Ecto neural progenitor cell (in vitro differentiated cells): ENCODE measurements at regions not wholly inside any gene's neighbourhood (a gene's known extent, or its start where the extent isn't known, plus 50 kb on each side); places are given as distances from the start of the nearest gene placed in this dataset.

Experiments used
- DNase-seq: peaks from one replicate; pipeline ENCODE4 v3.0.0-alpha.2; 2018; ENCODE audit warnings: low spot score

DNA sequence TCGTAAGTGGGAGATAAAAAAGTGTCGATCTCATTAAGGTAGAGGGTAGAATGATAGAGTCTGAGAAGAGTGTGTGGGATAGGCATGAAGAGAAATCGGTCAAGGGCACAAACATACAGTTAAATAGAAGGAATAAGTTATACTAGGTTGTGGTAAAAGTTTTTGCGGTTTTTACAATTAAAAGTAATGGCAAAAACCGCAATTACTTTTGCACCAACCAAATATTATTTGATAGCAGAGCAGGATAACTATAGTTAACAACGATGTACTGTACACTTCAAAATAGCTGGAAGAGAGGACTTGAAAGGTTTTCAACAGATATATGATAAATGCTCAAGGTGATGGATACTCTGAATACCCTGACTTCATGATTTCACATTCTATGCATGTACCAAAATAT is 135.8 kb upstream of the CDH12 start:
- no peak for DNase-seq

DNA sequence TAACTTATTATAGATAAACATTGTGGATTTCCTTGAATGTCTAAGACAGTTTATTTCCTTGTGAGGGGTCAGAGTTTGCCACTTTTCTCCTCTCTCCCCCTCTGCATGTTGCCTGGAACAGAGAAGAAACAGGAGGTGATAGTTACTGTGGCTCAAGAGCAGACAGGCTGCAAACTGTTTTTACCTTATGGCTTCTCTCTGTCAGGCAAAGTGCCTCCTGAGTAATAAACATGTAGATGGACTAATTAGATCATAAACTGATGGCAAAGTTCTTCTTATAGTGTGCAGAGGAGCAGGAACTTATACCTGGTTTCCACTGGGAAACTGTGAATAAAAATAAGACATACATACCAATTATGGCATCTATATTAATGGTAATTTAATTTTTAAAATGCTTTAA is 133.1 kb upstream of the CDH12 start:
- no peak for DNase-seq

GRCh38 chr5:22985446-22985845 is 132.3 kb upstream of the CDH12 start:
- DNase-seq, result no peak

GRCh38 chr5:22970956-22971618 is 117.9 kb upstream of the CDH12 start:
- no peak for DNase-seq

DNA sequence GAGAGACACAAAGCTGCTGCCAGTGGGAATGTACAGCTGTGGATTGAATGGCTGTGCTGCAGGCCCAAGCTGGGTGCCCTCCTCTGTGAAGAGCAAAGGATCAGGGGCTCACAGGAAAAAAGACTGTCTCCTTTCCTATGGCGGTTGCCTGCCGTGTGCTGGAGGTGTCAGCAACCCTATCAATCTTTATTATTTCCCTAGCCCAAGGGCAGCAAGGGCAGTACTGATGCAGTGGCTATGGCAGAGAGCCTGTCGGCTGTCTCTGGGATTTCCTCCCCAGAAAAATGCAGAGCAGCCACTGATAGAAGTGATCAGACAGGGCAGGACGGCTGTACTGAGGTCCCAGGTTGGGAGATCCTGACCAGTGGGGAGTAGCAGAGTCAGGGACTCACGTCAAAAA is 117.3 kb upstream of the CDH12 start:
- no peak for DNase-seq

DNA sequence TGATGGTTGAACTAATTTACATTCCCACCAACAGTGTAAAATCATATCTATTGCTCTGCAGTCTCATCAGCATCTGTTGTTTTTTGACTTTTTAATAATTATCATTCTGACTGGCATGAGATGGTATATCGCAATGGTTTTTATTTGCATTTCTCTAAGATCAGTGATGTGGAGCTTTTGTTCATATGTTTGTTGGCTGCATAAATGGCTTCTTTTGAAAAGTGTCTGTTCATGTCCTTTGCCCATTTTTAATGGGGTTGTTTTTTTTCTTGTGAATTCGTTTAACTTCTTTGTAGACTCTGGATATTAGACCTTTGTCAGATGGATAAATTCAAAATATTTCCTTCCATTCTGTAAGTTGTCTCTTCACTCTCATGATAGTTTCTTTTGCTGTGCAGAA is 115.2 kb upstream of the CDH12 start:
- DNase-seq, result no peak

DNA sequence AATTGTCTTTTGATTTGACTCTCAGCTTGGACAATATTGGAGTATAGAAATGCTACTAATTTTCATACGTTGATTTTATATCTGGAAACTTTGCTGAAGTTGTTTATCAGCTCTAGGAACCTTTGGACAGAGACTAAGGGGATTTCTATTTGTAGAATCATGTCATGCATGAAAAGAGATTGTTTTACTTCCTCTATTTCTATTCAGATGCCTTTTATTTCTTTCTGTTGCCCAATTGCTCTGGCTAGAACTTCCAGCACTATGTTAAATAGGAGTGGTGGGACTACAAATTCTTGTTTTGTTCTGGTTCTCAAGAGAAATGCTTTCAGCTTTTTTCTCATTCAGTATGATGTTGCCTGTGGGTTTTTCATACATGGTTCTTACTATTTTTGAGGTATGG is 112.8 kb upstream of the CDH12 start:
- DNase-seq, result no peak

DNA sequence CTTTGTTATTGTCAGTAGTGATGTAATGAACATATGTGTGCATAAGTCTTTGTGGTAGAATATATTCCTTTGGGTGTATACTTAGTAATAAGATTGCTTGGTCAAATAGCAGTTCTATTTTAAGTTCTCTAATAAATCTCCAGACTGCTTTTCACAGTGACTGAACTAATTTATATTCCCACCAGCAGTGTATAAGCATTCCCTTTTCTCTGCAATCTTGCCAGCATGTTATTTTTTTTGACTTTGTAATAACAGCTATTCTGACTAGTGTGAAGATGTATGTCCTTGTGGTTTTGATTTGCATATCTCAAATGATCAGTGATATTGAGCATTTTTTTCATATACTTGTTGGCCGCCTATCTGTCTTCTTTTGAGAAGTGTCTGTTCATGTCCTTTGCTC is 111.5 kb upstream of the CDH12 start:
- DNase-seq, result no peak

GRCh38 chr5:22958462-22959262 is 105.5 kb upstream of the CDH12 start:
- DNase-seq, result no peak

- DNase-seq, result no peak
Measured at GRCh38 chr5:22947921-22948320, 94.8 kb upstream of the CDH12 start.

DNA sequence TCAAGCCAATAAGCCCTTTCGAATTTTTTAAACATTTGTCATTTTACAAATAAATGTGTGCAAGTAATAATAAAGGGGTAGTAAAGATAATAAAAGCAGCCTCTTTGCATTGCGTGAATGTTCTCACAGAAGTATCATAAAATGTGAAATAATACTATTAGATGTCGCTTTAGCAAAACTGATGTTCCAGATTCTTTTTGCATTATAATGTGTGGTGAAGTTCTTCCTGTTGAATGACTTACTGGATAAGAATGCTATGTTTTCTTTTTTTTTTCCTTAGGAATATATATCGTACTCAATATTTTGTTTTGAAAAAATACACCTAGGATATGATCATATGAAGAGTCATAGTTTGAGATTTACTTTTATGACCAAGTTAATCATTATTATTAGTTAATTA is 85.2 kb upstream of the CDH12 start:
- no peak for DNase-seq

DNA sequence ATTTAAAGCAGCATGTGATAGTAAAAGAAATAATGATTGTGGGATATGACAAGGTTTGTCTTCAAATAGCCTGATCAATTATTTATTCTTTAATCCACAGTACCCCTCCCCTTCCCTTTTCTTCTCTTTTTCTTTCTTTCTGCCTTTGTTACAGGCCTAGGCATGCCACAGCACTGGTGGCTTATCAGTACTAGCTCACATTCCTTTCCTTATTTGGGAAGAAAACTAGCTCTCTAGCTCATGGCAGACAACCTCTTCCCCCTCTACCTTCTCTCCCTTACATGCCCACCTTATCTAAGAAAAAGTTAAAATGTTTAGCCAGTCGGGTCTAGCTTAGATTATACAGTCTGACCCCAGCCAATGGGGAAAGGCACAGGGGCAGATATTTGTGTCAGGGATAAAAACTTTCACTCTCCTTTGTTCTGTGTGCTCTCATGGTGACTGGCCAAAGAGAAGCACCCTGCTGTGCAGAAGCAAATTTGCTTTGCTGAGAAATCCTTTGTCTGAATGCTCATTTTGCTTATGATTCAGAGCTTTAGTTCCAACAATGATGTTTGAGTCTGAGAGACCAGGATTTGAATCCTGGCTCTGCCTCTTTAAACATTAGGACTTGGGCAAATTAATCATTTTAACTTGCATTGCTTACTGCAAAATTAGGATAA is 75.8 kb upstream of the CDH12 start:
- no peak for DNase-seq

DNA sequence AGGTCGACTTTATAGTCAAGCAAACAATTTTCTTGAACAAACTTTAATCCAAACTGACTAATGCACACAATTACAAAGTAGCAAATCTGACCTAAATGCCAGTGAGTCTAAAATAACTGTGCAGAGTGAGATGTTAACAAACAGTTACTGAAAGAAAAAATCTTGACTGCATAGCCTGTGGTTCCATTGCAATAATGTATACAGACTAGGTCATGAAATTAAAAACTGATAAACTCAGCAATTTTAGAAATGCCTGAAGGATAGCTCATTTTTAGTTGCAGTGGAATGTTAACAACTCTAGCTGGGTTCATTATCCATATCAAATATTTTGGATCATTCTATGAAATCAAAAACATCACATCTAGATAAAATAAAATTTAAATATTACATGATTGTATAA is 73.4 kb upstream of the CDH12 start:
- no peak for DNase-seq

DNA sequence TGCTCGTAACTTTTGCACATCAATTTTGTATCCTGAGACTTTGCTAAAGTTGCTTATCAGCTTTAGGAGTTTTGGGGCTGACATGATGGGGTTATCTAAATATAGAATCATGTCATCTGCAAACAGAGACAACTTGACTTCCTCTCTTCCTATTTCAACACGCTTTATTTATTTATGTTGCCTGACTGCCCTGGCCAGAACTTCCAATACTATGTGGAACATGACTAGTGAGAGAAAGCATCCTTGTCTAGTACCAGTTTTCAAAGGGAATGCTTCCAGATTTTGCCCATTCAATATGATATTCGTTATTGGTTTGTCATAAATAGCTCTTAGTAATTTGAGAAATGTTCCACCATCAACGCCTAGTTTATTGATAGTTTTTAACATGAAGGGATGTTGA is 65.4 kb upstream of the CDH12 start:
- DNase-seq, result no peak

DNA sequence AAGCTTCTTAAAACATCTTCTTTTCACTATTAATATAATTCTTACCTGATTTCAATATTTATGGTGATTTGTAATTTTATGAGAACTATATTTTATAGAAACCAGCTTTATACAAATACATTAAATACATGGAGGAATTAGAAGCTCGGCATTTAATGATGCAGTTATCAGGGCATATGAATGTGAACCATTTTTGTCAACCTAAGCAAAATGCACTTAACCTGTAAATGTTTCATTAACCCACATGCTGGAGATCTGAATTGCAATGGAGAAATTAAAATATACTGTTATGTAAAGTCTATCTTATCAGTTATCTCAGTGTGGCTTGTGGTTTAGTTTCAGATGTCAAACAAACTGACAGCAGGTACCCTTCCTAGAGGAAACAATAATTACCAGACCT is 63.2 kb upstream of the CDH12 start:
- DNase-seq, result no peak

DNA sequence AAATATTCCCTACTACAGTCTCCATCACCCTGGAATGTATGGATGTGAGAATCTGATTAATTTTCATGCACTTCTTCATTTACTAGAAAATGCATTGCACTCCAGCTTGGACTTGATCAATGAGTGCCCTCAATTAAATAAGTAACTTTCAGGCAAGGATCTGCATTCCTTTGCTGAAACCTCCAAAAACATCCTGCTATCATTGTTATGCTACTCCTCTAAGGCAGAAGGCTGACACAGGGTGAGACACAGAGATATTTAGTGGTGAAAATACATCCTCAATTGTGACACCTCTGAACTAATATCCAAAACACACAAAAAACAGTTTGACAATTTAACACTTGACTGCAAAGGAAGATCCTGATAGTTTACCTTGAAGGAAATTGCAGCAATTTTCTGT is 57.9 kb upstream of the CDH12 start:
- DNase-seq, result no peak

DNA sequence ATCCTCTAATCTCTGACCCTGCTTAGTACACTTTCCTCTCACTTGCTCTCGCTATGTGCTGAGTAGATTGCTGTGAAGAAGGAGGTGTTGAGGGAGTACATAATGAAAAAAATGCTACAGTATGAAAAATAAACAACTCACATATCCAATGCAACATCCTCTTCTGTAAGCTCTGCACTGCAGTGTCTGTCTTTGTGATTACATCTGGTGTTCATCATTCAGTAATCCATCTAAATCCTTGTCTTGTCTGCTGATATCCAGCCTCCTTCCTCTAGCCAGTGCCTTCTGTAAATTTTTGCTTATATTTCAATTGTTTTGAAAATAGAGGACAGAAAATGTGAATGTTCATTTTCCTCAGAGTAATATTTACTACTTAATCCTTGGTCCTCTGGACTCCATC is 57.4 kb upstream of the CDH12 start:
- DNase-seq, result no peak

DNA sequence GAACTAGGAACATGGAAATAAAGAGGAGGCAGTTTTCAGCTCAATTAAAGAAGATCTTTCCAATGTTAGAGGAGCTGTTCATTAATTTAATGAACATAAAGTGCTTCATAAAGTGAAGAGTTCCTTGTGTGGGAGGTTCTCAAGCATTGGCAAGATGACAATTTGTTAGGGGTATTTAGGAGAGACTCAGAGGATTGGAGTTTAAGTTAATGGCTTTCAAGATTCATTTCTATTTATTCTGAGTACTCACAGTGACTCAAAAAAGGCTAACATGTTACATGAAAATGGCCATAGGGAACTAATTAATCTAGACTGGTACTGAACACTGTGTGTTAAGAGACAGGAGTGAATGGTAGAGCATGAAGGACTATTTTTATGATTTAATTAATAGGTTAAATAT is 55.4 kb upstream of the CDH12 start:
- no peak for DNase-seq

- no peak for DNase-seq
Measured at GRCh38 chr5:22908129-22908528, 55.0 kb upstream of the CDH12 start.
